ENCODE measurements at regions not wholly inside any gene's neighbourhood (a gene's known extent, or its start where the extent isn't known, plus 50 kb on each side); places are given as distances from the start of the nearest gene placed in this dataset.
"Not testable (repeated sequence)": the region's sequence is repeated elsewhere in the genome, so short reads cannot be mapped to it uniquely, and the experiment has no call there.

DNA sequence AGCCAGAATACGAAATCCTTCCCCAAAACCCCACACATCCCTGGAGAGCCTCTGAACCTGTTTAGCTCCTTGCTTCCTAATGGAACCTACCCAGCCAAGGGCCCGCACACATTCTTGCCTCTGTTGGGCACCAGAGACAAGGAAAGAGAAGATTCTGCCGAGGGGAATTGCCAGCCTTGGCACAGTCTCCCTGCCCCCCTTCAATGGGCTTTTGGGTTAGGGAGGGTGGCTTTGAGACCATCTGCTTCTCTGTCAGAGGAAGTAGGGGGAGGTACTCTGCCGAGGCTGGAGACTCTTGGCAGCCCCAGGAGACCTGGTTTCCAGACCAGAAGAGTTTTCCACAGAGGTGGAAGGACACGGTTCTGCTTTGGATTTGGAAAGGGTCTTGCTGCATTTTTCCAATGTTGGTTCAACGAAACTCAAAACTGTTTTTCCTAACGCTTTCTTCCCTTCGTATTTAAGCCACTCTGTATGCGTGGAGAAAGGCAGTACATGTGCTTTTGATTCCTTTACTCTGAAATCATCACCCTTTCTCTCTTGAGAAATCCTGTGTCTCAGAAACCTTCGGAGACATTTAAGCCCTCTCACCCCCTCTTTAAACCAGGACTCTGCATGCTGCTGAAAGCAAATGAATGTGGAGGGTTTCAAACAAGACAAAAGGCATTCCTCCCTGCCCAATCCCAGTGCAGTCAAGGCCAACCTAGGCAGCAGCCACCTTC is 78.8 kb upstream of the PRR23C start:
- Mint-ChIP-seq H3K9me3 (no peaks in the 10 kb centered on the region), H3K4me3 (no peak overlapping the region), H3K4me1 (no peaks in the 10 kb centered on the region), H3K36me3 (no peaks in the 10 kb centered on the region), H3K27ac (no peak overlapping the region), H3K27me3 (no peaks in the 10 kb centered on the region)

DNA sequence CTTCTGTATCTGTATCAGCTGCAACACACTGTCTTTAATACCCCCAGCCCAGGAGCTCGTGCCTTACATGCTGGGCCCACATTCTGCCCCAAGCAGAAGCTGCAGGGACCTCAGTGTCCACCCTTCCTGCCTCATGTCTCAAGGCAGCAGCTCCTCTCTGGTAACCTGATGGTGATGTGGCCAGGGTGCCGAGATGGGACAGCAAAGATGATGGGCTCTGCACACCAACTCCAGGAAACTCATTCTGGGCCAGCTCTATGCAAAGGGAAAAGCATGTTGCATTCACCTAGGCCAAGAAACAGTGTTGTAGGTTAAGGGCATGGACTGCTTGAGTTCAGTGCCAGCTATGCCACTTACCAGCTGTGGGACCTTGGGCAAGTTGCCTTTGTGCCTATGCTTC is 79.5 kb upstream of the PRR23C start:
- Mint-ChIP-seq H3K4me1 (no peaks in the 10 kb centered on the region), H3K4me3 (no peak overlapping the region), H3K36me3 (no peaks in the 10 kb centered on the region), H3K27me3 (no peaks in the 10 kb centered on the region), H3K27ac (no peak overlapping the region), H3K9me3 (no peaks in the 10 kb centered on the region)

DNA sequence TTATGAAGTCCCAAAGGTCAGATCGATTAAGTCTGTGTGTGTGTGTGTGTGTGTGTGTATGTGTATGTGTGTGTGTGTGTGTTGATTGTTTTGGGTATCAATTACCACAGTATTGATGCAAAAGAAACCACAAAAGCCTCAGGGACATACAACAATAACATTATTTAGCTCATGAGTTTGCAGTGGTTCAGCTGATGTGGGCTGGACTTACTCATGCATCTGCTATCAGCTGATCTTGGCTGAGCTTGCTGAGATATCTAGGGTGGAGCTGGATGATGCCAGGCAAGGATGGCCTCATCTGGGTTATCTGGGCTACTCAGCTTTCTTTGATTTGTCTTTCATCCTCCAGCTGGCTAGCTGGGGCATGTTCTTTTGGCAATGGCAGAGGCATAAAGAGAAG is 82.4 kb upstream of the PRR23C start:
- H3K9me3 Mint-ChIP-seq, result no peaks in the 10 kb centered on the region
- H3K4me1 Mint-ChIP-seq, result no peaks in the 10 kb centered on the region
- H3K27me3 Mint-ChIP-seq, result no peaks in the 10 kb centered on the region
- H3K27ac Mint-ChIP-seq, result no peak overlapping the region
- no peaks in the 10 kb centered on the region for H3K36me3 Mint-ChIP-seq
- H3K4me3 Mint-ChIP-seq, result no peak overlapping the region

DNA sequence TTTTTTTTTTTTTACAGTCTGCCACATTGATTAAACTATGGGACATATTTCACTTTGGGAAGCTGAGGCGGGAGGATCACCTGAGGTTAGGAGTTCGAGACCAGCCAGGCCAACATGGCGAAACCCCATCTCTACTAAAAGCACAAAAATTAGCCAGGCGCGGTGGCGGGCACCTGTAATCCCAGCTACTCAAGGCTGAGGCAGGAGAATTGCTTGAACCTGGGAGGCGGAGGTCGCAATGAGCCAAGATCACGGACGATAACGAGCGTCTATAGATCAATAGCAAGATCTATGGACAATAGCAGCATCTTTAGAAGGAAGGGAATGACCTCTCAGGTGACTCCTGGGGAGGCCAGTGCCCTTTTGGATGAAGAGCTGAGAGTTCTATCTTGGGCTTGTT is 82.9 kb upstream of the PRR23C start:
- H3K27ac Mint-ChIP-seq, H3K36me3 Mint-ChIP-seq, H3K9me3 Mint-ChIP-seq, H3K4me1 Mint-ChIP-seq, H3K4me3 Mint-ChIP-seq, H3K27me3 Mint-ChIP-seq: not testable (repeated sequence)

DNA sequence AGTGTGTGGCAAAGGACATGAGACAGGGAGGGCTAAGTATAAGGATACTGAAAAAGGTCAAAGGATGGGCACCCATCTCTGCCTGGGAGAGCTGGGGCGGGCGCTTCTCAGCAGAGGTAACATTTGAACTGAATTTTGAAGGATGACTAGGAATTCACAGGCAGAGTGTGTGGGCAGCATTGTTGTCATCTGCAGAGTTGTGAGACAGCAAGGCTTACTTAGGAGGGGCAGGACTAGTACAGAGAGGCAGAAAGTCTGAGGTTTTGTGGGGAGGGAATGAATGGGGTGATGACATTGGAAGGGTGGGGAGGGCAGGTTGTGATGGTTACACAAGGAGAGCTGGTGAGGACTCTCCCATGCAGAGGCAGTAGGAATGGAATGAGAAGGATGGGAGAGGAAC is 84.1 kb upstream of the PRR23C start:
- H3K9me3 Mint-ChIP-seq, result no peaks in the 10 kb centered on the region
- H3K36me3 Mint-ChIP-seq, result no peaks in the 10 kb centered on the region
- H3K27ac Mint-ChIP-seq, result no peak overlapping the region
- H3K4me1 Mint-ChIP-seq, result no peaks in the 10 kb centered on the region
- no peak overlapping the region for H3K4me3 Mint-ChIP-seq
- no peaks in the 10 kb centered on the region for H3K27me3 Mint-ChIP-seq

DNA sequence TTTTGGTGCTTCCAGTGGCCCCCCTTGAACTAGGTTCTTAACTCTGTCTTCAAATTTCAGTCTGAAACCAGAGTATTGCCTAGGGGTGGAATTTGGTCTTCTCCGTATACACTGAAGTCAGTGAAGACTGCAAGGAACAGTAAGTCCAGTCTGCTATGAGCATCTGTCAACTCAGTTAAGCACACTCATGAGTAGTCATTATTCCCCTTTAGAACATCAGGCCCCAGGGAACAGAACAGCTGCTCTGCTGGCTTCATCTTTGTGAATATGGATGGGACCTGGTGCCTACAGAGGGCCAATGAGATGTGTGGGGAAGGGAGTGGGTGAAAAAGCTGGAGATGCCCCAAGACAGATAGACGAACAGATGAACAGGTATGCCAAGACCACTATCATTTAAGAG is 85.2 kb upstream of the PRR23C start:
- no peaks in the 10 kb centered on the region for H3K36me3 Mint-ChIP-seq
- no peak overlapping the region for H3K4me3 Mint-ChIP-seq
- no peaks in the 10 kb centered on the region for H3K27me3 Mint-ChIP-seq
- no peaks in the 10 kb centered on the region for H3K9me3 Mint-ChIP-seq
- no peaks in the 10 kb centered on the region for H3K4me1 Mint-ChIP-seq
- no peak overlapping the region for H3K27ac Mint-ChIP-seq

DNA sequence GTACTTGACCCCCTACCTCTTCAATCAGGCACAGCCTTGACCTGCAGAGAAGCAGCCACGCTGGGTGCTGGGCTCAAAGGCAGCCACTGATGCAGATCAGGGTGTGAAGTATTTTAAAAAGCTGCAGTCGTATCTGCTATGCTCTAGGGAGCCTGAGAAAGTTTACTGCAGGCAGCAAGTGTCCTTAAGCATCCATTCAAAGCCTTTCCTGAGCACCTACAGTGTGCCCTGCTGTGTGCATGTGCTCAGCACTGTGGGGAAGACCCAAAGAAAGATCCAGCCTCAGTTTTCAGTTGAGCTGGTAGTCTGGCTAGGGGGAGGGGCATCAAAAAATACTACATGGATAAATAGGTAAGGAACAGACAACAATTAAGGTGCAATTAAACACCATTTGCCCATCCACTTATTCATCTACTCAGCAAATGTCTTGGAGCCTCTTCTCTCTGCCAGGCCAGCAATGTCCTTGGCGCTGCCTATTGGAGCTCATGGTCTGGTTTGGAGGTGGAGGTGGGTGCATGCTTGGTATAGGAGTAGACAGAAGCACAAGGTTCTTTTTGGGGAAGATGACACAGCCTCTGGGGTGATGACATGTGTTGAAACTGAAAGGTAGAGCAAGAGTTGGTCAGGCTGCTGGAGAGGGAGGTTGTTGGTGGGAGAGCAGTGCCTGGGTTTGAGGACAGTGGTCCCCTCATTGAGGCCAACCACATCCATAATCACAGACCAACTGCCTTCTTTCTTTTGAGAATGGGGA is 85.9 kb upstream of the PRR23C start:
- Mint-ChIP-seq H3K27me3 (no peaks in the 10 kb centered on the region), H3K4me1 (no peaks in the 10 kb centered on the region), H3K36me3 (no peaks in the 10 kb centered on the region), H3K4me3 (no peak overlapping the region), H3K27ac (no peak overlapping the region), H3K9me3 (no peaks in the 10 kb centered on the region)

DNA sequence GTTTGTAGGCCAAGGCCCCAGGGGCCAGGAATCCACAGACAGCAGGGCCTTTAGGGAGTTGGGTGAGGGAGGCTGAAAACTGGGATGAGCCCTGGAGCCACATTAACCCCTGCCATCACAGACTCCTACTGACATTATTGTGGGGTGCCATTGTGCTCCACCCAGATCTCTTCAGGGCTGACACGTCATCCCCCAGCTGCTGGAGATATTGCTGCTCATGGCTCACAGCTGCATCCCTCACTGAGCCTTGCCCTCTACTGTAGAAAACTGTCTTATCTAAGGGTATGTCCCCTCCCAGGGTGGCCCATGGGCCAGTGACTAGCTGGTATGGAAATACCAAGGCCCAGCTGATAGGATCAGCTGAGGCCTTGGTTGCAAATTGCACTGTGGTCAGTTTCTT is 87.3 kb upstream of the PRR23C start:
- no peaks in the 10 kb centered on the region for H3K9me3 Mint-ChIP-seq
- H3K27ac Mint-ChIP-seq, result no peak overlapping the region
- H3K4me3 Mint-ChIP-seq, result no peak overlapping the region
- no peaks in the 10 kb centered on the region for H3K4me1 Mint-ChIP-seq
- H3K27me3 Mint-ChIP-seq, result no peaks in the 10 kb centered on the region
- no peaks in the 10 kb centered on the region for H3K36me3 Mint-ChIP-seq

DNA sequence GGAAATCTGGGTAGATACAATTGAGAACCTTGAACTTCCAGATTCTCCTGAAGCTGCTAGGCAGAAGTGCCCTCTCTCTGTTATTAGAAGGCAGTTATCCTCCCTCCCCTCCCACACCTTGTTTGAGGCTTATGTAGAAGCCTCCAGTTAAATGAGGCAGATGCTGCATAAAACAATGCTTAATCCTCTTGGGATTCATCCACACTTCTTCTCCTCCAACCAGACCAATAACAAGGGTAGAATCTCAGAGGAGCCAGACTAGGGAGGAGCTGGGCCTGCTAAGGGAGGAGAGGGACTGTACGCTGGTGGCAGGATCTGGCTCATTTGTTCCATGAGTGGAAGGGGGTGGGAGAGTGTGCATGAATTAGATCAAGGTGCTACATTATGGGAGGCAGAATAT is 88.3 kb upstream of the PRR23C start:
- no peaks in the 10 kb centered on the region for H3K4me1 Mint-ChIP-seq
- H3K27ac Mint-ChIP-seq, result no peak overlapping the region

DNA sequence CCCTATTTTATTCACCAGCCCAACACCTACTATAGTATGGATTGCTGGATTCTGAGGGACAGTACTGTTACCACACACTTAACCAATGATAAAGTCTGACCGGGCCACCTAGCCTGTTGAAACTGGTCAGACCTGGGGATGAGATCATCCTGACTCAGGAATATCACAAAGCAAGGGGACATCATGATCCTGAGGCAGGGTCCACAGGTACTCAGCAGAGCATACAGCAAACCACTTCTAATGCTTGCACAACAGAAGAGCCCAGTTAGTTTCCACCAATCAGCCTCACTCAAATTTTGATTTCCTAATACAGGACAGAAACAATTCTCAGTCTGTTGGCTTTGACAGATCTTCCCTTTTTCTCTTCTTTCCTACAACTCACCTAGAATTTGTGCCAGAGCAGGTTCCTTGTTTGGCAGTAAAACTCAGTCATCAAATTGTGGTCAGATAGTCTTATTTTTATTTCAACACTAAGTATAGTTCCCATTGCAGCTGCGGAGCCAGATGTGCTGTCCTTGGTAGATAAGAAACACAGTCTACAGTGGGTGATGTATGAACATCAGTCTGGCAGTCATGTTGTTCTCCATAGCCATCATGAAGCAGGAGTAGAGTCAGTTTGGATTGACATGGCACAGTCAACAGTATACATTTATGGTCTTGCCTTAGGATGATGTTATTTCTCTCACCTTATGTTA is 90.1 kb upstream of the PRR23C start:
- no peak overlapping the region for H3K27ac Mint-ChIP-seq

More for the DNA sequence above, 88.3 kb upstream of the PRR23C start:
- H3K9me3 Mint-ChIP-seq, result no peaks in the 10 kb centered on the region
- no peak overlapping the region for H3K4me3 Mint-ChIP-seq
- no peaks in the 10 kb centered on the region for H3K27me3 Mint-ChIP-seq
- no peaks in the 10 kb centered on the region for H3K36me3 Mint-ChIP-seq

DNA sequence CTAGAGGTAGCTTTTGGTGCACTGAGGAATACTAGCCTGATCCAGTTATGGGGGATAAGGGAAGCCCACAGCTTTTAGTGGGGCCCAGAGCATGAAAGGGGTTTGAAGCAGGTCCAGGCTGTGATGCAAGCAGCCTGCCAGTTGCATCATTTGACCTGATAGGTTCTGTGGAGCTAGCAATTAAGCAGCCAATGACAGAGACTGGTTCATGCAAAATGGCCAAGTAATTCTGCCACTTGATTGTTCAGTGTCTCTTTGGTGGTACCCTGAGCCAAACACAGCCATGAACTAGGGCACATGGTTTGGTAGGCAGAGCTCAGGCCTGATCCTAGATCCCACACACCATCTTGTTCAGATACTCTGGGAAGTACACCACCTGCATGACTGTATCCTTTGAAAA is 91.0 kb upstream of the PRR23C start:
- Mint-ChIP-seq H3K4me3 (no peak overlapping the region), H3K27ac (no peak overlapping the region), H3K36me3 (no peaks in the 10 kb centered on the region), H3K27me3 (no peaks in the 10 kb centered on the region), H3K9me3 (no peaks in the 10 kb centered on the region), H3K4me1 (no peaks in the 10 kb centered on the region)

More for the DNA sequence above, 90.1 kb upstream of the PRR23C start:
- H3K9me3 Mint-ChIP-seq, result no peaks in the 10 kb centered on the region
- H3K36me3 Mint-ChIP-seq, result no peaks in the 10 kb centered on the region
- no peaks in the 10 kb centered on the region for H3K27me3 Mint-ChIP-seq
- no peaks in the 10 kb centered on the region for H3K4me1 Mint-ChIP-seq
- H3K4me3 Mint-ChIP-seq, result no peak overlapping the region

DNA sequence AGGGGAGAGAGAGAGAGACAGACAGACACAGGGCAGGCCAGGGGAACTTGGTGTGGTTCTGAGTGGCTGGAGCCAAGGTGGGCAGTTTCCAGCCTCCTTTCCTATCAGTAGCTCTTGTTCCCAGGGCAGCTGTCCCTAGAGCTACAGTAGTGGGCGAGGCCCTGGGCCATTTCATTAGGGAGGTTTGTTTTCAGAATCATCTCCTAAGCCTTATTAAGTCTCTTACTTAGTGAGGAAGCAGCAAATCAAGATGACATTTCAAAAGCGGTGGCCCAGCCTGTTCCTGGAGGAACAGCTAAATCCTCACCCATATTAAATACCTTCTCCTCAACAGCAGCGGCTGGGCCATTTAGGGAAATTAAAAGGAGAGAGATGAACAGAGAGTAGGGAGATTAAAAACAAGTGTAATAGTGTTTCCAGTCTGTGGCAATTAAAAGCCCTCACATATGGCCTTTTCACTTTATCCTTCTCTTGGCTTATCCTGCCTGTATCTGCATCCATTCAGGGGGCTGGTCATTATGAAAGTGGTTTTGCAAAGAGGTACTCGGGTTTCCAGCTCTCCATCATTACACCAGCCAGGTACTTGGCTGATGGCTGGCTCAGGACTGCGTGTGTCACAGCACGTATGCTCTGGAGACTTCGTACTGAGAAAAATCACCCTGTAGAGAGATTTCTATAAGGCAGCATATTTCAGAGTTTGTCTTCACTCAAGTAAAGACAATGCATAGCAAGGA is 91.9 kb upstream of the PRR23C start:
- Mint-ChIP-seq H3K4me3 (no peak overlapping the region), H3K27me3 (no peaks in the 10 kb centered on the region), H3K27ac (no peak overlapping the region)

DNA sequence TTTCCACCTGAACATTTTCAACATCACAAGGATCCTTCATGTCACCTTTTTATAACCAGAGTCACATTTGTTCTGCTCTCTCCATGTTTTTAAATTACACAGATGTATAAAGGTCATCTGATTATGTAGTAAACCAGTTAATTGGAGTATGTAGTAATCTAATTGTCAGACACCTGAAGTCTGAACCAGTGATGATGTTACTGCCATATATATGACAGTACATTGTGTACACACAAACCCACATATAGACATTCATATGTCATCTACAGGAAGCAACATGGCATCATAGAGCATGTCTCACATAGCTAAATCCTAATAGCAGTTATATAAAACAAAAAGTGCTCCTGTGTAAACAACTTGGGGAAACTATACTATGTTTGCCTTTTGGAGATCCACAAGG is 95.9 kb upstream of the PRR23C start:
- Mint-ChIP-seq H3K4me1 (no peaks in the 10 kb centered on the region), H3K27me3 (no peaks in the 10 kb centered on the region), H3K36me3 (no peaks in the 10 kb centered on the region), H3K4me3 (no peak overlapping the region), H3K27ac (no peak overlapping the region), H3K9me3 (no peaks in the 10 kb centered on the region)

More for the DNA sequence above, 91.9 kb upstream of the PRR23C start:
- H3K9me3 Mint-ChIP-seq, result no peaks in the 10 kb centered on the region
- no peaks in the 10 kb centered on the region for H3K4me1 Mint-ChIP-seq
- no peaks in the 10 kb centered on the region for H3K36me3 Mint-ChIP-seq

DNA sequence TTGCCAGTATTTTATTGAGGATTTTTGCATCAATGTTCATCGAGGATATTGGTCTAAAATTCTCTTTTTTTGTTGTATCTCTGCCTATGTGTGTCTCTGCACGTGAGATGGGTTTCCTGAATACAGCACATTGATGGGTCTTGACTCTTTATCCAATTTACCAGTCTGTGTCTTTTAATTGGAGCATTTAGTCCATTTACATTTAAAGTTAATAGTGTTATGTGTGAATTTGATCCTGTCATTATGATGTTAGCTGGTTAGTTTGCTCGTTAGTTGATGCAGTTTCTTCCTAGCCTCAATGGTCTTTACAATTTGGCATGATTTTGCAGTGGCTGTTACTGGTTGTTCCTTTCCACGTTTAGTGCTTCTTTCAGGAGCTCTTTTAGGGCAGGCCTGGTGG is 101.3 kb upstream of the PRR23C start:
- not testable (repeated sequence) for H3K9me3 Mint-ChIP-seq, H3K27ac Mint-ChIP-seq, H3K36me3 Mint-ChIP-seq, H3K4me3 Mint-ChIP-seq, H3K4me1 Mint-ChIP-seq, H3K27me3 Mint-ChIP-seq

DNA sequence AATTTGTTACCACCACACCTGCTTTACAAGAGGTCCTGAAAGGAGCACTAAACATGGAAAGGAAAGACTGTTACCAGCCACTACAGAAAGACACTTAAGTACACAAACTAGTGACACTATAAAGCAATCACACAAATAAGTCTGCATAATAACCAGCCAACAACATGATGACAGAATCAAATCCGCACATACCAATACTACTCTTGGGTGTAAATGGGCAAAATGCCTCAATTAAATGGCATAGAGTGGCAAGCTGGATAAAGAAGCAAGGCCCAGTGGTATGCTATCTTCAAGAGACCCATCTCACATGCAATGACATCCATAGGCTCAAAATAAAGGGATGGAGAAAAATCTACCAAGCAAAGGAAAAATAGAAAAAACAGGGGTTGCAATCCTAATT is 106.8 kb upstream of the PRR23C start:
- peaks cover 8% of the 10 kb centered on the region for H3K27me3 Mint-ChIP-seq
- no peaks in the 10 kb centered on the region for H3K4me1 Mint-ChIP-seq
- no peaks in the 10 kb centered on the region for H3K9me3 Mint-ChIP-seq
- H3K36me3 Mint-ChIP-seq, result no peaks in the 10 kb centered on the region
- no peak overlapping the region for H3K27ac Mint-ChIP-seq
- H3K4me3 Mint-ChIP-seq, result no peak overlapping the region

DNA sequence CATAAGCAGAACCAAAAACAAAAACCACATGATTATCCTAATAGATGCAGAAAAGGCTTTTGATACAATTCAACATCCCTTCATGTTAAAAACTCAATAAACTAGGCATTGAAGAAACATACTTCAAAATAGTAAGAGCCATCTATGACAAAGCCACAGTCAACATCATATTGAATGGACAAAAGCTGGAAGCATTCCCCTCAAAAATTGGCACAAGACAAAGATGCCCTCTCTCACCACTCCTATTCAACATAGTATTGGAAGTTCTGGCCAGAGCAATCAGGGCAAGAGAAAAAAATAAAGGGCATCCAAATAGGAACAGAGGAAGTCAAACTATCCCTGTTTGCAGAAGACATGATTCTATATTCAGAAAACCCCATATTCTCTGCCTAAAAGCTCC is 108.7 kb upstream of the PRR23C start:
- not testable (repeated sequence) for H3K9me3 Mint-ChIP-seq, H3K27ac Mint-ChIP-seq, H3K27me3 Mint-ChIP-seq, H3K4me3 Mint-ChIP-seq, H3K4me1 Mint-ChIP-seq, H3K36me3 Mint-ChIP-seq

Measured in activated naive CD4-positive, alpha-beta T cell treated with anti-CD3 and anti-CD28 coated beads, Interleukin-2, amount 50 U/mL, for 24 hours (primary cell).